GM21360 (cell line): ENCODE measurements at regions not wholly inside any gene's neighbourhood (a gene's known extent, or its start where the extent isn't known, plus 50 kb on each side); places are given as distances from the start of the nearest gene placed in this dataset.

Source experiments
- ATAC-seq: cut with Tn5 transposase; IDR thresholded peaks from one replicate; pipeline ENCODE4 v1.9.1; 2021; ENCODE audit warnings: mild to moderate bottlenecking, moderate library complexity; ENCODE audit not compliant: unreplicated experiment

DNA sequence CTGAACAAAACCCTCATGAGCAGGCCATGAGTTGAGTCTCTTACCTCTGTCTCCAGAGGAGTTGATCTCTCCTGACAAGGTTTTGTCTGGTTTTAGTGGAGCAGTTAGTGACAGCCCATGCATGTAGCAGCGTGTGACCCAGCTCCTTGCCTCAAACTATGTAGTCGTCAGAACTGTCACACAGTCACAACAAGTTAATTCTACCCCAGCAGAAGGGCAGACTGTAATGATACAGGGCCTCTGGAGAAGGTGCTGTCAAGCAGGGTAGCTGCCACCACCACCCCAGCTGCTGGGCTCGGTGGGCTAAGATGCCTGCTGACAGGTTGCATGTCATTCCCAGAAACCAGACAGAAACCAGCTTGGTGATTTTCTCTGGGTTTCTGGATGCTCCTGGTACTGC lies 194.5 kb downstream of the PSAT1 start:
- ATAC-seq, result no peak

DNA sequence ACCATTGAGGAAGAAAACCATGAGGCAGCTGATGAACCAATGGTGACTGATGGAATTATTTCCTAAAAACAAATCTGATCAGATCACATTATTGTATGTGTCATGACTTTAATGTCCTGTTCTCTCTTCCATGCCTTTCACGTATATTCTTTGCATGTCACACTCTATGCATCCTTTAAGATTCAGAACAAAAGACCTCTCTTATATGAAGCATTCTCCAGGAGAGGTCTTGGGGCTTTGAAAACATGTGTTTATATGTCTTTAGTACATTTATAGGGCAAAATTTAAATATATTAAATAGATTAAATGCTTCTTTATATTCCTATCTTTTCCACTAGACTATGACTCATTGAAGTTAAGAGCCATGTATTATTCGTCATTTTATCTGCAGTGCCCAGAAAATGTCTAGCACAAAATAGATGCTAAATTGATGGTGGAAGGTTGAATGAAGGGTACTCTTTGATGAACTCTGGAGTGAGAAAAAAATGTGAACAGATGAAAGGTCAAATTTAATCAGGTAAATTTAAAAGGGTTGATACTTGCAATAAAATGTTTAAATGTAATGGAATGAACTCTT lies 196.3 kb downstream of the PSAT1 start:
- ATAC-seq, result no peak

DNA sequence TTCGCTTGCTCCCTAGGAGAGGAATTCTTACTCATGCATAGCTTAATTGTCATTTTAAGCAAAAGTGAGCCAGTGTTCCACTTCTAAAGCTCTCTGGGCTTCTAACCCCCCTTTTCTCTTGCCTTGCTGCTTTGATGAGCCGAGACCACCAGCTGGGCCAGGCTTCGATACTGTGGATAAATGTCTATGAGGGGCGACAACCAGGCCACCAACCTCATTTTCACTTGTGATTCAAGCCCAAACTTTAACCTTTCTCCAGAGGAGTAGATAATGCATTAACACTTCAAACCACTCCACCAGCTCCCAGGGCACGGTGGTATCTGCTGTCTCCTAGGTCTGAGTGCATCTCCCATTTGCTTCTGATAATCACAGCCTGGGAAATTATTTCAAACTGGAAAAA lies 205.6 kb downstream of the PSAT1 start:
- no peak for ATAC-seq

DNA sequence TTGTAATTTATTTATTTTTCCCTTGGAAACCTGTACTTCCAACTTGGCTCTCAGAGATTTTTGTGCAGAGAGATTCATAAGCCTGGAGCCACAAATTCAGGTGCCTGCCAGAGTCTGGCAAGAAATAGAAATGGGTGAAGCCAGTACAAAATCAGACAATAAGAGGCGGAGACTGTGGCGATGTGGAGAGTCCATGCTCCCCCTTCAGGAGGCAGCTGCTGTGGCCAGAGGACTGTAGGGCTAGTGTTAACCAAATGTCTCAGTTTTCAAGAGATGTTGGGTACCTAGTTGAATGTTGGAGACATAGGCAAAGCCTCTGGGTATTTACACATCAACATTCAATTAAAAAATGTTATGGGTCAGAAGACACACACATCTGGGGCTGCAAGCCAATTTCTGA lies 208.6 kb downstream of the PSAT1 start:
- no peak for ATAC-seq

DNA sequence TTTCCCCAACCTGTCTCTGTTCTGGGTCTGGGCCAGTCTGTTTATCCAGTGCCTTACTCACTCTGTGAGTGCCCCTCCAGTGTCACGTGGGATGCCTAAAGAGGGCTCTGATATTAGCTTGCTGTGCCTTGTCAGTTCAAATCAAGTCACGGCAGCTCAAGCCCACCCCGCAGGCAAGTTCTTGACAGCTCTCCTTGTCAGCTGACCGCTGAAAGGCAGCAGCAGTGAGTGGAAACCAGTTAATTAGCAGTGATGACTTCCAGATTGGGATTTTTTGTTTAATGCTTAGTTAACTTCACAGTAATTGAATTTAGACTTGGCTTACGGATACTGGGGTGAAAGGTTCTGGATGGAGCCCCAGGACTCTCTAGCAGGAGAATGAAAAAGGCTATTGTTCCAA lies 210.1 kb downstream of the PSAT1 start:
- no peak for ATAC-seq

DNA sequence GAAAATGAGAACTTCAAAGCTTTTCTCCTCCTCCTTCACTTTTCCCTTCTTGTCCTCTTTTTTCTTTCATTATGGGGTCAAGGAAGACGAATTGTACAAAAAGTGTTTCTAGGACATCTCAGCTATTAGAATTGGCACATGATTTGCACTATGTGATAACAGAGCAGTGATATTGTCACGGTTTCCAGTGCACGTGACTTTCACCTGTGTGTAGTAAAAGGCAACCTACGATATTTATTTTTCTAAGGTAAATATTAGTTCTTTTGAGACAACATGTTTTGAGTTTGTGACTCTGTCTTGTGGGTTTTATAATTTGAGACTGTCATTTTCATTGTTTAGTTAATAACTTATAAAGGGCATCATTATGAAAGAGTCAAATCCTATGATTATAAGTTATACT lies 213.1 kb downstream of the PSAT1 start:
- no peak for ATAC-seq

DNA sequence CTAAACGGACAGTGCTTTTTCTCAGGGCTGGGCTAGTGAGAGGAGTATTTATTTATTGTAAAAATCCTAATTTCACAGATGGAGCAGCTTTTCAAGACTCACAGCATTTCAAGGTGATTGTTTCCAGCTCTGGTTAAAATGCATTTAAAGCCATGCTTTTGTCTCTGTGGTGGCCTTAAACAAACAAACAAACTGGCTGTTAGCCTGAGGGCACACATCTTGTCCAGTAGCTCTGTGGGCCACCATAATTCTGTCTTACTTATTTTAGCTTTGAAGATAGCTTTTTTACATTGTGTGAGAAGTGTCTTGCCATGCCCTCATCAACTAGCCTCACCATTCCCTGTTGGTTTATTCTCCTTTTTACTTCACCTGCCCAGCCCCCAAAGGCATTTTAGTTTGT lies 218.2 kb downstream of the PSAT1 start:
- no peak for ATAC-seq

DNA sequence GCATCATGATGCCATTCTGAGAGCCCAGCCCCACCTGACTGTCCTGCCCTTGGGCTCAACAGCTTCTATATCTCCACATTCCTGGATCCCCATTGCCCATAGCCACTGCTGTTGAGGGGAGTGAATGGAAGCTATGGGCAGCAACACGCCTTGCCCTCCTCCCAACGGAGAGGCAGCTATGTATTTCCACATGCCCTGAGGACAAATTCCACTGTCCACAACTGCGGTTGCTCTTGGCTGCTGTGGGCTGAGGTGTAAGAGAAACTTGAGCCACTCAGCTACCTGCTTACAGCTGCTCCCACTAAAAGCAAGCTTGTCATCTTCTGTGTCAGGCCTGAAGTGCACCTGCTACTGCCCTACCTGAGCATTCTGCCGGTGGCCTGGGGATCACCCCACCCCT lies 222.9 kb downstream of the PSAT1 start:
- ATAC-seq, result no peak

DNA sequence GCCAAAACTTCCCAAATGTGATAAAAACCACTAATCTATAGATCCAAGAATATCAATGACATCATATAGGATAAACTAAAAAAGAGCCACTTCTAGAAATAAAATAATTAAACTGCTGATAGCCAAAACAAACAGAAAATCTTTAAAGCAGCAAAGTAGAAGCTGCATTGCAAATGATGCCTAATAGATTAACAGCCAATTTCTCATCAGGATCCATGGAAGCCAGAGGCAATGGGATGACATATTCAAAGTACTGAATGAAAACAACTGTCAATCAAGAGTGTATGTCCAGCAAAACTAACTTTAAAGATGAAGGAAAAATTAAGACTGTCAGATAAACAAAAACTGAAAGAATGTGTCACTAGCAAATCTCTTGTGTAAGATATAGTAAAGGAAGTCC lies 224.8 kb downstream of the PSAT1 start:
- no peak for ATAC-seq

DNA sequence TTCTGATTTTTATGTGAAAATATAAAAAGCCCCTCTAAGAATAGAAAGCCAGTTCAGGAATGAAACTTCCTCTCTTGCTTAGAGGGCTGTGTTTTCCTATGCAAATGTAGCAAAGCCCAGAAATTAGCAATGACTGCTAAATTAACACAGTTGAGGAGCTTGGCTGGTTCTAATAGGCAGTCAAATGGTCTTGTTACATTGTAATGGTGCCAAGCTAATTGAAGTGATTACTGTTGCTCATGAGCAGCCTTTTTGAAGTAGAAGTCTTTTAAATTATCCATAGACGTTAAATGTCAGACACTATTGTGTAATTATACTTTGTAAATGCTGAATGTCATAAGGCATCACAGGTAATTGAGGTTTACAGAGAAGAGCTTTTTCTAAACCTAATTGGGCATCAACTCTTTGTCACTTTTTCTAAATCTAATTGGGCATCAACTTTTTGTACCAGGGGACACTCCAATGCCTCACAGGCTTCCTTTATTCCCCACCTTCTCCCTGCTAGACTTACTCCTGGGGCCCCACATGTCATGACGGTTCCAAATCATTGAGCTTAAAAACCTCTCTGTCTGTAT lies 229.1 kb downstream of the PSAT1 start:
- no peak for ATAC-seq

DNA sequence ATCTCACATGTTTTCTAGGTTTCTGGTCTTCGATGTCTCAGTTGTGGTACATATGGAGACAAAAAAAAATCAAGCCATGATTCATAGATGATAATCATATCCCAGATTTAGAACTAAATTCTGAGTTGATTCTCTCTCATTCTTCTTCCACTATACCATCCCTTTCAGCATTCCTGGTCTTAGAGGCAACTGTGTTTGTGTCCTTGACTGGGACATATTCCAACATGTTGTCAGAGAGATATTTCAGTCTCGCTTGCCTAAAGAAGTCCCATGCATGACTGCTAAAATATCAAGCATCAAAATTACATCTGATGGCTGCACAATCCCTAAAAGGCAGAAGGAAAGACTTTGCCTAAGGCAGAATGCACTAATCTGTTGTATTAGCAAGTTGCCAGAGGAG lies 236.6 kb downstream of the PSAT1 start:
- ATAC-seq, result no peak

DNA sequence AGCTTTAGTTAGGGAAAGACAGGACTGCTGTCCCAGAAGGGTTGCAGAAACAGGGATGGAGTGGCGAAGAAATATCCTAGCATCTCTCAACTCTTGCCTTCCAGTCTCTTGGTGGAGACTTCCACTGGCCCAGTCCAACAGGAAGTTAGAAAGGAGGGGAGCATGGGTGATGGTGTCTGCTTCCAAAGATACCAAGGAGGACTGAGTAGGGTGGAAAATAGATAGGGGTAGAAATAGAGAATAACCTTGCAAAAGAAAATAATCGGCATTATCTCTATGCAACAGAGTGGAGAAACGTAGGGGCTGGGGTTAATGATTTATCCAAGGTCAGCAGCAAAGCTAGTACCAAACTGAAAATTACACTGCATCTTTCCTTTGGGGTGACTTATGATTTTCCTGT lies 242.3 kb downstream of the PSAT1 start:
- ATAC-seq, result no peak

DNA sequence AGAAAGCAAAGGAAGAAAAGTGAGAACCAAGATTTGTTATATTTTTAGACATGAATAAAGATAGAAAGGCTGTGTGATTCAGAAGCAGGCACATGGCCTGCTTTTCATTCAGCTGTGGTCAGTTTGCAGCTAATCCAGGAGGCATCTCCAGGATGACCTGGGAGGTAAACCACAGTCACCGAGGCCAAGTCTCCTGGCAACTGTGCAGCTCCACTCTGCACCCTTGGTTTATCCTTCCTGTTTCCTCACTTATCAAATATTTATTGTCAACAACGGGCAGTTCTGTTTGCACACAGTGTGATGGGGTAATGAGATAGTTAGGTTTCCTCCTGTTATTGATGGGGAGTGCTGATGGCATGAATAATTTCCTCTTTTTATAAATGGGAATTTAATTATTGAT lies 243.0 kb downstream of the PSAT1 start:
- no peak for ATAC-seq

DNA sequence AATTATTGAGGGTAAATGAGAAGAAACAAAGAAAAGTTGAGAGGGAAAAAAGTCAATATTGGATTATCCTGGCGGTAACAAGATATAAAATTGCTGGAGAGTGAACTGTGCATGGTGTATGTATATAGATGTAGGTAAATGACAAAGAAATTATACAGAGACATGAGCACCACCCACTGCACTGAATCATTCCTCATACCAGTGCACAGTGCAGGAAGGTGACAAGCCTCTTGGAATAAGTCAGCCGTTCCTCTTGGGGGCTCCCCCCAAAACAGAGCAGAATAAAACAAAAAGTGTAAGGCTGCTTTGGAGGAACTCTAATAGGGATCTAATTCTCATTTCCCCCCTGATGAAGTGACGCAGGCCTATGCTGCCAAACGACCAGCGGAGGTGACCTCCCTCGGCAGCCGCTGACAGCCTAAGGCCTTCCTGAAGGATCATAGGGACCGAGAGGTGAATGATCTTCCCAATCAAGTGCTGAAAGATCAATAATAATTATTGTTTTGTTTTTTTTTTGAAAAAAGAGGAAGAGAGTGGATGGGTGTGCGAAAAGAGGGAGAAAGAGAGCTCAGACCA lies 245.0 kb downstream of the PSAT1 start:
- no peak for ATAC-seq

DNA sequence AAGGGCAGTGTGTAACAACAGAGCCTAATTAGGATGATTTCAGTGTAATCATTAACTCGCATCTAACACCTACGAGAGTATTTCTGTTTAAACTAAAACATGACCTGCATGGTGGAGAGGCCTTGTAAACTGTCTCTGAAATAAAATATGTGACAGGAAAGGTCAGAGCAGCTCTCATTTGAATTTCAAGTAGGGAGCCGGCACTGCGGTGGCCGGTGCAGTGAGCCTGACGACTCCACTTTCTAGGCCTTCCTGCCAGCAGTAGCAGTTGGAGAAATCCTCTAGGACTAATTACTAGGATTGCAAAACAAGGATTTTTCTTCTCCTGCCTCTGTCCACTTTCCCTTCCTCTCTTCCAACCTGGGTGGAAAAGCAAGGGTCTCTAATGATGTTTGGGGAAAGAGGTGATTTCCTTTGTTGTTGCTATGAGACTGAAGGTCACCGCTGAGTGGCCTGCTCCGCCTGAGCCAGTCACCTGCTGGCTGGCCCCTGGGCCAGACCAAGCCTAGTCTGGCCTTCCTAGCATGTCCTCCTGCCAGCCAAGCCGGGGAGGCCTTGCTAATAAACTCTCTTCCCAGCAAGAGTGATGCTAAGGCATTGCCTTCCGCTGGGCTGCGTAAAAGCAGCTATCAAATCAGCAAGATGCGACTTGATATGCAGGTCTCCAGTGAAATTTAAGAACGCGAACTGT lies 245.7 kb downstream of the PSAT1 start:
- ATAC-seq, result no peak

DNA sequence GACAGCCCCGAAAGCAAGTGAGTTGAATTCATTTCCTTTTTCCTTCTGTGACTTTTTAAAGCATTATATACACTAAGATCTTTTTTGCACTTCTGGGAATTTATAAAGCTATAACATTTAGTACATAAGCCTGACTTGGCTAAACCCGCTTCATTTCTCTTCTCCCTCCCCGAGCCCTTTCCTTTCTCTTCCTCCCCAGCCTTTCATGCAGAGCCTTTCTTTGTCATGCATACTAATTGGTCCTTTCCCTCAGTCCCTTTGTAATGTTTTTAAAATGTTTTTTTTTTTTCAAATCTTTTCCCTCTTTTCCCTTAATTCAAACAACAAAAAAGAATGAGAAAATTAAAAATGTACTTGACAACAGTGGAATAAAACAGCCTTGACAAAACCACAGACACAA lies 246.4 kb downstream of the PSAT1 start:
- no peak for ATAC-seq

DNA sequence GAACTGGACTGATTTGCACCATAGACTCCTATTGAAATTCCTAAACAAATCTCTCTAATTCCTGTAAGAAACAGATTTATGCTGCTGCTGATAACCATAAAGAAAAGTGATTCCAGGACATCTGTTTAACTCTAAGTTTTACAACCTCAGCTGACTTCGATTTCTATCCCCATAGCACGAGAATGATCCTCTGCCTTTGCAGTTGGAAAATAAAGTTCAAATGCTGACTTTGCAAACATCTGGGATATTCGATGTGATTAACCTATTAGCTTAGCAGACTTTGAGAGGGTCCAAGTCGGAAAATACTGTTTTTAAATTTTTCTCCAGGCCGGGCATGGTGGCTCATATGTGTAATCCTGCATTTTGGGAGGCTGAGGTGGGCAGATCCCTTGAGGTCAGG lies 247.3 kb downstream of the PSAT1 start:
- ATAC-seq, result no peak

DNA sequence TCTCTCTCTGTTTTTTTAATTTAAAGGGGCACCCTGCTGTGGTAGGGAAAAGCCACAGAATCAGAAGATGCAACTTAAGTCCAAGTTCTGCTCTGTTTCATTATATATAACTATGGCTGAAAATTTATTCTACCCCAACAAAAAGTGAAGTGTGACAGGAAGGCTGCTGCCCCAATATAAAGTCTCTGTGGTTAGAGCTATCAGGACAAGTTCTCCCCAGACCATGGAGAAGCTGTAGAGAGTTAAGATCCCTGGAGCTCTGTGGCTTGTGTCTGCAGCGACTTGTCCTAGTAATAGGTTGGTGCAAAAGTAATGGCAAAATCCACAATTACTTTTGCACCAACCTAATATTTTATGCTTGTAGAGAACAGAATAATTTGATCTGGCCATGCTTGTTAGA lies 250.9 kb downstream of the PSAT1 start:
- ATAC-seq, result no peak

DNA sequence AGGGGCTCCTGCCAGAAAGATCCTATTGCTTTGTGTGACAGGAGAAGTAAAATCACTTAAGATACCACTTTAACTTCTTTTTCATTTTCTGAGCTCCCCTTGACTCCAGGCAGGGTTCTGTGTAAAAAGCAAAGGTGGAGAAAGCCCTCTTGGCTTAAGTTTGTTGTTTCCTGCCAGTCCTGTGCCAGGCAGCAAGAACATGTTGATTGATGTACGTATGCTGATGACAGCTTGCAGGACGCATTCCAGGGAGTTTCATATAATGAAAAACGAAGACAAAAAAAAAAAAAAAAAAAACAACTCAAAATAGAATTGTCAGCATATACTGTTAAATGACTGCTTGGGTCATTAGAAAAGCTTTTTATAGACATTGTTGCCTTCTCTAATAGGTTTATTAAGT lies 251.7 kb downstream of the PSAT1 start:
- no peak for ATAC-seq

DNA sequence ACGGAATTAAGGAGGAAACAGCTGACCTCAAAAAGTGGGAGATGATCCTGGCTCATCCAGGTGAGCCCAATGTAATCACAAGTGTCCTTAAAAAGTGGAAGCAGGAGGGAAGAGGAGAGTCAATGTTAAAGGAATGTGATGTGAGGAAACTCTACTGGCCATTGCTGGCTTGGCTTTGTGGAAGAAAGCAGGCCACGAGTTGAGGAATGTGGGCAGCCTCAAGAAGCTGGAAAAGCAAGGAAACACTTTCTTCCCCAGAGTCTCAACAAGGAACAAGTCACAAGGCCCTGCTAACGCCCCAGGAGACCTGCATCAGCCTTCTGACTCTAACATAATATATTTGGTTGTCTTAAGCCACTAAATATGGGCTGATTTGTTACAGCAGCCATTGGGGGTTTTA lies 252.8 kb downstream of the PSAT1 start:
- ATAC-seq, result no peak

DNA sequence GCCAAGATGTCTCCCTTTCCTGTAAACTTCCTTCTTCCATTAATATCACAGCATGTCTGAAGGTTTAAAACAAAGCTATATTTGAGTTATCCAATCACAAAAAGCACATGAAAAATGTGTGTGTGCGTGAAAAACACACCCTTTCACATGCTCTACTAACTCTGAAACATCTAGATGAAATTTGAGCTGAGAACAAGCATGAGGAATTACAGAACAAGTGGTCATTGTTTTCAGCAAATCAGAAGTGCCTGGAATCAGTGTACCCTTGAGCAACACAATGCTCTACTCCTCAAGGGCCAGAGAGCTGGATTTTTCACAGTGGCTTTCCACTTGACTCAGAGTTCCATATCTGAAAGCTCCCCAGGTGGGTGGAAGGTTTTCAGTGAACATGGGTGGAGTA lies 255.9 kb downstream of the PSAT1 start:
- no peak for ATAC-seq

DNA sequence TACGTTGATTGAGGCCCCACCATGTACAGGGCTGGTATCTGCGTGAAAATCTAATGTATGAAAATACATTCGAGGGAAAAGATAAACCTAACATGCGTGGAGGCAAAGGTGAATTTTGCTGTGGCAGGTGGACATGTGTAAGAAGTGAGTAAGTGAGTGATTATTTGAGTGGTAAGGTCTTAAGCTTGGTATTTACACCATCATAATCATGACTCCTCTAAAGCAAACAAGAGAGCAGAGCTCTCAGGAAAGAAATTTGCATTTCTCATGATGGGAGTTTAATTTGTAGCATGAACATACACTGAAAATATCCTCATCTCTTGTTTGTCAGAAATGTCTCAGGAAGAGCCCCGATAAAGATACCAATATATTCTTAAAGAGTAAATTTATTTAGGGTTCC lies 260.6 kb downstream of the PSAT1 start:
- ATAC-seq, result no peak
